GM12872 (cell line): ENCODE measurements at regions not wholly inside any gene's neighbourhood (a gene's known extent, or its start where the extent isn't known, plus 50 kb on each side); places are given as distances from the start of the nearest gene placed in this dataset.

Experiments used
- TF ChIP-seq, protein P1 (sequence below): IDR thresholded peaks from 3 replicates; pipeline ENCODE4 v1.5.1; 2011; ENCODE audit warnings: low read depth, mild to moderate bottlenecking, low read length, moderate library complexity; ENCODE audit not compliant: insufficient read depth

GRCh38 chr17:71681427-71682173, 439.2 kb upstream of the SOX9 start:
- TF ChIP-seq, protein P1, sequence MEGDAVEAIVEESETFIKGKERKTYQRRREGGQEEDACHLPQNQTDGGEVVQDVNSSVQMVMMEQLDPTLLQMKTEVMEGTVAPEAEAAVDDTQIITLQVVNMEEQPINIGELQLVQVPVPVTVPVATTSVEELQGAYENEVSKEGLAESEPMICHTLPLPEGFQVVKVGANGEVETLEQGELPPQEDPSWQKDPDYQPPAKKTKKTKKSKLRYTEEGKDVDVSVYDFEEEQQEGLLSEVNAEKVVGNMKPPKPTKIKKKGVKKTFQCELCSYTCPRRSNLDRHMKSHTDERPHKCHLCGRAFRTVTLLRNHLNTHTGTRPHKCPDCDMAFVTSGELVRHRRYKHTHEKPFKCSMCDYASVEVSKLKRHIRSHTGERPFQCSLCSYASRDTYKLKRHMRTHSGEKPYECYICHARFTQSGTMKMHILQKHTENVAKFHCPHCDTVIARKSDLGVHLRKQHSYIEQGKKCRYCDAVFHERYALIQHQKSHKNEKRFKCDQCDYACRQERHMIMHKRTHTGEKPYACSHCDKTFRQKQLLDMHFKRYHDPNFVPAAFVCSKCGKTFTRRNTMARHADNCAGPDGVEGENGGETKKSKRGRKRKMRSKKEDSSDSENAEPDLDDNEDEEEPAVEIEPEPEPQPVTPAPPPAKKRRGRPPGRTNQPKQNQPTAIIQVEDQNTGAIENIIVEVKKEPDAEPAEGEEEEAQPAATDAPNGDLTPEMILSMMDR: no peak

GRCh38 chr17:71682174-71682494, 438.7 kb upstream of the SOX9 start:
- TF ChIP-seq, protein P1: no peak

GRCh38 chr17:71689782-71690181, 431.0 kb upstream of the SOX9 start:
- TF ChIP-seq, protein P1: no peak

- TF ChIP-seq, protein P1: no peak
Measured at GRCh38 chr17:71699907-71700306, 420.9 kb upstream of the SOX9 start.

- TF ChIP-seq, protein P1: no peak
Measured at GRCh38 chr17:71703701-71704100, 417.1 kb upstream of the SOX9 start.

DNA sequence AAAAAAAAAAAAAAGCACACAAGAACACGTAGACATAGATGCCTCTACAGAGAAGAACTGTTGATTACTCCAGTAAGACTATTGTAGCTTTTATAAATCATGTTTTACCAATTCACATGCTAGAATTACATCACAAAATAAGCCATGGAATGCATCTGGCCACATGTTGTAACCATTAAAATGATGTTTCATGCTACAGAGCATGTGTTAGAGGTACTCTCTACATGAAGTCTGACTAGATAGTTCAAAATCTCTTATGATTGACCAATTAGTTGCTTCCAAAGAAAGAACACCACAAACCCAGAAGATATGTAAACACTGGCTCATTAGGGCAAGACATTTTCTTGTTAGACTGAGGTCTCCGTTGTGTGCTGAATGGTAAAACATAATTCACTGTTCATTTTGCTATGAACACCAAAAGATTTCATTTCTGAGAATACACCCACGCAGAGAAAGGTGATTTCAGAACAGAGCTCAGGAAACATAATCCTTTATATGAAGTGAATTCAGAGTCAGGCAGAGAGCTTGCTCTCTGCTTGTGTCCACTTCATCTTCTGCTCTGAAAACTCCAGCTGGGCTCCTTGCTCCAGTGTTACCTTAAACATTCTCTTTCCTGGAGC, 411.4 kb upstream of the SOX9 start:
- TF ChIP-seq, protein P1: no peak

DNA sequence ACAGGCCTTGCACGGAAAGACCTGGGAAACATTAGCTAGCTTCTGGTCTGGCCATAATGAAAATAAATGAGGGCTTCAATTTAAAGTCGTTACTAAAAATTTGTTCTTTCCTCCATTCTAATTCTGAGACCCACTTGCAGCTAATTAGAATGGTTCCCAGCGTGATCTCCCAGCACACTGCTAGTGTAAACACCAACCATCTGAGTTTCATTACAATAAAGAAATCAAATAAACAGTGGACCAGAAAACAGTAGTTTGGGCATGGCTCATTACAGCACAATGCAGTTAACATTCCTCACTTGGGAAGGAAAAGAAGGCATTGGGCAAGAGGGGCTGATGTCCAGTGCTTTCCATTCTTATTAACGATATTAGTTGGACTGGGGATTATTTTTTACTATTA, 410.9 kb upstream of the SOX9 start:
- TF ChIP-seq, protein P1: no peak
